OCI-LY3 (cell line): ENCODE measurements at regions not wholly inside any gene's neighbourhood (a gene's known extent, or its start where the extent isn't known, plus 50 kb on each side); places are given as distances from the start of the nearest gene placed in this dataset.

Source experiments
- H2AFZ ChIP-seq: fragments of 200-600, 300-600 bp; shearing (Covaris generic); 2 replicates; pipeline ENCODE4 v1.6.0; 2014; ENCODE audit warnings: antibody characterized with exemption, low read depth, low read length
- H3K27ac ChIP-seq: fragments of 200-600, 300-600 bp; sonication (generic); 2 replicates; pipeline ENCODE4 v1.5.1; 2014; ENCODE audit warnings: mild to moderate bottlenecking, low read length, moderate library complexity, mixed read lengths
- H3K27me3 ChIP-seq: fragments of 200-600, 300-600 bp; sonication (generic); 2 replicates; pipeline ENCODE4 v1.6.1; 2014; ENCODE audit warnings: low read depth, low read length, mixed read lengths
- H3K36me3 ChIP-seq: fragments of 200-600, 300-600 bp; sonication (generic); replicated peaks from 2 replicates; pipeline ENCODE3; 2014; ENCODE audit warnings: low read depth, low read length, mixed read lengths
- H3K4me1 ChIP-seq: fragments of 300-600, 200-600 bp; sonication (generic); 2 replicates; pipeline ENCODE4 v1.6.1; 2014; ENCODE audit warnings: low read length, mixed read lengths
- H3K4me2 ChIP-seq: fragments of 200-600, 300-600 bp; sonication (generic); 2 replicates; pipeline ENCODE4 v1.6.1; 2014; ENCODE audit warnings: low read length, mixed read lengths
- H3K4me3 ChIP-seq: fragments of 300-600, 200-600 bp; sonication (generic); 2 replicates; pipeline ENCODE4 v1.5.1; 2014; ENCODE audit warnings: antibody characterized with exemption, mild to moderate bottlenecking, low read length, moderate library complexity
- H3K79me2 ChIP-seq: fragments of 300-600, 200-600 bp; shearing (Covaris generic); 2 replicates; pipeline ENCODE4 v1.6.1; 2014; ENCODE audit warnings: mild to moderate bottlenecking, low read length, mixed read lengths
- H3K9ac ChIP-seq: fragments of 300-600, 200-600 bp; shearing (Covaris generic); 2 replicates; pipeline ENCODE4 v1.6.0; 2014; ENCODE audit warnings: mild to moderate bottlenecking, low read length, moderate library complexity
- H3K9me3 ChIP-seq: fragments of 200-600, 300-600 bp; shearing (Covaris generic); 2 replicates; pipeline ENCODE4 v1.6.1; 2014; ENCODE audit warnings: low read length, mixed read lengths; ENCODE audit not compliant: insufficient read depth
- H4K20me1 ChIP-seq: fragments of 200-600, 300-600 bp; sonication (generic); 2 replicates; pipeline ENCODE4 v1.6.1; 2016; ENCODE audit warnings: low read length, mixed read lengths; ENCODE audit not compliant: insufficient read depth
- CTCF ChIP-seq: fragments of 200-600, 300-600 bp; sonication (generic); IDR thresholded peaks from 2 replicates; pipeline ENCODE4 v1.5.1; 2014; ENCODE audit warnings: antibody characterized with exemption, low read length, low read depth
- EZH2phosphoT487 ChIP-seq: fragments of 200-600 bp; shearing (Covaris generic); IDR thresholded peaks from 2 replicates; pipeline ENCODE4 v1.6.1; 2018; ENCODE audit warnings: antibody characterized with exemption, mixed run types, low read depth

GRCh38 chr13:110073982-110074381 is 233.0 kb downstream of the COL4A1 start:
- H3K9ac ChIP-seq, result no peak overlapping the region
- H3K27ac ChIP-seq, result no peak overlapping the region
- H3K4me1 ChIP-seq, result no peaks in the 10 kb centered on the region
- 0 out of 2 replicates have a peak, but pooled peaks cover 2% of the 10 kb centered on the region for H3K27me3 ChIP-seq
- H3K4me3 ChIP-seq, result no peak overlapping the region
- no peaks in the 10 kb centered on the region for H3K36me3 ChIP-seq
- no peak overlapping the region for H3K4me2 ChIP-seq
- no peak overlapping the region for H2AFZ ChIP-seq
- H4K20me1 ChIP-seq, result no peaks in the 10 kb centered on the region
- no peak for TF ChIP-seq EZH2phosphoT487
- H3K9me3 ChIP-seq, result no peaks in the 10 kb centered on the region
- no peaks in the 10 kb centered on the region for H3K79me2 ChIP-seq

- H3K79me2 ChIP-seq, result no peaks in the 10 kb centered on the region
- H3K36me3 ChIP-seq, result no peaks in the 10 kb centered on the region
- H3K9me3 ChIP-seq, result no peaks in the 10 kb centered on the region
- H3K27me3 ChIP-seq, result peaks cover 19% of the 10 kb centered on the region
- no peak for TF ChIP-seq EZH2phosphoT487
- no peak overlapping the region for H3K27ac ChIP-seq
- H3K4me3 ChIP-seq, result no peak overlapping the region
- H3K4me2 ChIP-seq, result no peak overlapping the region
- no peaks in the 10 kb centered on the region for H4K20me1 ChIP-seq
- no peak overlapping the region for H3K9ac ChIP-seq
- no peaks in the 10 kb centered on the region for H3K4me1 ChIP-seq
- H2AFZ ChIP-seq, result no peak overlapping the region
These were observed 236.3 kb downstream of the COL4A1 start for GRCh38 chr13:110070511-110071120.

GRCh38 chr13:110070046-110070445 is 236.9 kb downstream of the COL4A1 start:
- H3K4me3 ChIP-seq, result no peak overlapping the region
- H3K79me2 ChIP-seq, result no peaks in the 10 kb centered on the region
- no peak for TF ChIP-seq CTCF
- no peak for TF ChIP-seq EZH2phosphoT487
- no peak overlapping the region for H2AFZ ChIP-seq
- H3K36me3 ChIP-seq, result no peaks in the 10 kb centered on the region
- H3K27me3 ChIP-seq, result peaks cover 19% of the 10 kb centered on the region
- H3K9ac ChIP-seq, result no peak overlapping the region
- no peak overlapping the region for H3K27ac ChIP-seq
- H3K4me2 ChIP-seq, result no peak overlapping the region
- no peaks in the 10 kb centered on the region for H3K4me1 ChIP-seq
- H3K9me3 ChIP-seq, result no peaks in the 10 kb centered on the region
- H4K20me1 ChIP-seq, result no peaks in the 10 kb centered on the region

GRCh38 chr13:110068176-110068473 is 238.8 kb downstream of the COL4A1 start:
- Histone ChIP-seq H3K27ac (no peak overlapping the region), H3K4me3 (no peak overlapping the region), H3K36me3 (no peaks in the 10 kb centered on the region), H3K79me2 (no peaks in the 10 kb centered on the region), H3K9ac (no peak overlapping the region), H4K20me1 (no peaks in the 10 kb centered on the region), H3K4me1 (no peaks in the 10 kb centered on the region), H3K27me3 (peaks cover 19% of the 10 kb centered on the region), H3K4me2 (no peak overlapping the region), H3K9me3 (no peaks in the 10 kb centered on the region), H2AFZ (no peak overlapping the region)
- TF ChIP-seq EZH2phosphoT487, result no peak
- TF ChIP-seq CTCF, result no peak

- H3K4me2 ChIP-seq, result no peak overlapping the region
- no peaks in the 10 kb centered on the region for H3K4me1 ChIP-seq
- no peaks in the 10 kb centered on the region for H3K36me3 ChIP-seq
- H3K79me2 ChIP-seq, result no peaks in the 10 kb centered on the region
- H3K27ac ChIP-seq, result no peak overlapping the region
- no peak overlapping the region for H3K4me3 ChIP-seq
- no peak overlapping the region for H2AFZ ChIP-seq
- H3K27me3 ChIP-seq, result peaks cover 19% of the 10 kb centered on the region
- no peaks in the 10 kb centered on the region for H3K9me3 ChIP-seq
- no peaks in the 10 kb centered on the region for H4K20me1 ChIP-seq
- H3K9ac ChIP-seq, result no peak overlapping the region
- no peak for TF ChIP-seq CTCF
- TF ChIP-seq EZH2phosphoT487, result no peak
These were observed 239.4 kb downstream of the COL4A1 start for GRCh38 chr13:110067355-110068175.
